Mucosa of rectum (tissue), 2 donors: ENCODE measurements at regions not wholly inside any gene's neighbourhood (a gene's known extent, or its start where the extent isn't known, plus 50 kb on each side); places are given as distances from the start of the nearest gene placed in this dataset.

Experiments used
- H3K27ac ChIP-seq, 2 donors: one replicate each; pipeline ENCODE4 v1.7.0; 2013; ENCODE audit warnings: inconsistent platforms in 2 of 2, low read depth in 2 of 2, low read length in 2 of 2
- H3K27me3 ChIP-seq, 2 donors: one replicate each; pipeline ENCODE4 v1.7.0; 2013; ENCODE audit warnings: low read length in 2 of 2; ENCODE audit not compliant: control insufficient read depth in 2 of 2, insufficient read depth in 2 of 2
- H3K36me3 ChIP-seq, 2 donors: one replicate each; pipeline ENCODE4 v1.7.0; 2013; ENCODE audit warnings: low read length in 2 of 2; ENCODE audit not compliant: control insufficient read depth in 2 of 2, insufficient read depth in 2 of 2
- H3K4me1 ChIP-seq, 2 donors: one replicate each; pipeline ENCODE4 v1.7.0; 2013; ENCODE audit warnings: low read length in 2 of 2, mild to moderate bottlenecking in 1 of 2; ENCODE audit not compliant: control insufficient read depth in 2 of 2, insufficient read depth in 2 of 2
- H3K4me3 ChIP-seq, 2 donors: one replicate each; pipeline ENCODE4 v1.7.0; 2013; ENCODE audit warnings: low read length in 2 of 2
- H3K9ac ChIP-seq, 2 donors: one replicate each; pipeline ENCODE4 v1.7.0; 2013; ENCODE audit warnings: low read length in 2 of 2, low read depth in 1 of 2, mild to moderate bottlenecking in 1 of 2
- H3K9me3 ChIP-seq, 2 donors: one replicate each; pipeline ENCODE4 v1.7.0; 2013; ENCODE audit warnings: low read length in 2 of 2; ENCODE audit not compliant: control insufficient read depth in 2 of 2
- donor health status: healthy.
- donor health status: Normal muscosa, but diverticular disease.

DNA sequence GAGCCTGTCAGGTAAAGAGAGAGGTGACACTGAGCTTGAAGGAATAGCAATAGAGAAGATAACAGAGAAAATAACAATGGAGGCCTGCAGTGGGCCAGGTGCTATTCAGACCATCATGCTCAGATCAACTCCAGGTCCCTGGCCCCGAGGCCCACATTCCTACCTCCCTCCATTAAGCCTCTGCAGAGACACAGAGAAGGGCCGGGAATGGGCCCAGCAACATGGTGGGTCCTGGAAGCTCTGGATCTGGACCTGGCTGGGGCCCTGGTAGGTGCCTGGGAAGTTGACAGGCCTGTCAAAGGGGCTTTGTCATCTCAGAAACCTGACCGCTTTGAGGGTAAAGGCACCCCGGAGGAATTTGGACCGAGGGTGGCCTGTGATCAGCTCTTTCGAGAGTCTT is 159.7 kb upstream of the GLI2 start:
- no peak overlapping the region for H3K4me3 ChIP-seq
- no peaks in the 10 kb centered on the region for H3K36me3 ChIP-seq
- H3K9me3 ChIP-seq: no peaks in the 10 kb centered on the region
- H3K4me1 ChIP-seq: peaks cover 0 to 6% of the 10 kb centered on the region in 2 donors
- no peak overlapping the region for H3K27ac ChIP-seq
- no peak overlapping the region for H3K9ac ChIP-seq
- H3K27me3 ChIP-seq: peaks cover 0 to 6% of the 10 kb centered on the region in 2 donors

DNA sequence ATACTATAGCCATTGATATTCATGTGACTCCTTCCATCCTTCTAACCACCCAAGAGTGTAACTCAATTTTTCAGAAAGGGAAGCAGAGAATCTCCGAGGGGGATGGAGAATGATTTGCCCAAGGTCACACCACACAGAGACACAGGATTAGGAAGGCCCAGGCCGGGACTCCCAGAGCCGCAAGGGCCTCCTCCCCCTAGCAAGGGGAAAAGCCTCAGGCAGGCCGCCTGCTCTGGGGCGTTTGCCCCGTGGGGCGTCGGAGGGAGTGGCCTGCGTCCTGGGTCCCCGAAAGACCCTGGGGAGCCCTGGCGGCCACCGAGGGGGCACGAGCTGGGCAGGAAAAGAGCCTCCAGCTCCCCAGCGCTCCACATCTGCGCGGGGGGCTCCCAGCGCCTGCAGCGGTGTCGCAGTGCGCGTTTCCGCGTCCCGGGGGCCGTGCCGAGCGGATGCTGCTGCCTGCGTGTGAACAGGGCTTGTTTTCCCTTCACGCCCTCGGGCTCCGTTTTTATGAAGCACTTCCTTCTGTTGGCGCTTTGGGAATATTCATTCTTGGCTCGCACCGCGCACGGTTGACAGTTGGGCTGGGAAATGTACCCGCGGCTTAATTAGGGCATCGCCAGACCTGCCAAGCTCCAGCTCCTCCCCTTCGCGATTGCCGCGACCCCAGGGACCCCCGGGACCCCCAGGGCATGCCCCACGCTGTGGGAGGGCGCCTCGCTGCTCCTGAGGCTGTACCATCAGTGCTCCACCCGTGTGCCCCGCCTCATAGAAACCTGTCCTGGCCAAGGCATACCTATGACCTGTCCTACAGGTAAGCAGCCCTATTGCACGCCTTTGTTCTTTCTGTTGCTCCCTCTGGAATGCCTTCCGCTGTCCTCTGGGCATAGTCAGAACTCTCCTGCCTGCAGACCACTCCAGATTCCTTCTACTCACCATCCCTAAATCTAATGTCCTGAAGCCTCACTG is 158.9 kb upstream of the GLI2 start:
- Histone ChIP-seq H3K9ac (no peak overlapping the region), H3K9me3 (no peaks in the 10 kb centered on the region), H3K4me3 (peak overlapping the region; percentile 6 to 20), H3K27ac (no peak overlapping the region), H3K36me3 (no peaks in the 10 kb centered on the region), H3K27me3 (peaks cover 0 to 6% of the 10 kb centered on the region in 2 donors), H3K4me1 (peaks cover 0 to 6% of the 10 kb centered on the region in 2 donors)

DNA sequence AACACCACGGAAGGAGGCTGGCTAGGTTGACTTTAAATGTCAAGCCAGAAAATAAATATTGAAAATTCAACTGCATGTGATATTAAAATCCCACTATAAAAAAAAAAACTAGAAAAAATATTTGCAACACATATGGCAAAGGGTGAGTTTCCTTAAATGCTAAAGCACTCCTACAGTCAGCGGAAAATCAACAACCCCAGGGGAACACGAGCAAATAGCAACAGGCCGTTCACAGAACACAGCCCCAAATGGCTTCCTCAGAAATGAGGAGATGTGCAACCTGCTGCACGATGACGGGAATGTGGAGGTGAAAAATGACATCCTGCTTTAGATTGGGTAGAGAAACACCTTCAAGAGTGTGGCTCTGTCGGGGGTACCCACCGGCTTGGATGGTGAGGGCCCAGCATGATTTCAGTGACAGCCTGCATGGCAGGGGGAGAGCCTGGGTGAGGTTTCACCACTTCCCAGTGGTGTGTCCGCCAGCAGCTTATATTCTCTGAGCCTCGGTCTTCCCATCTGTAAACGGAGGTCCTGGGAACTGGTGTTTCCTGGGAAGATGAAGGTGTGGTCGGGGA is 157.9 kb upstream of the GLI2 start:
- H3K9ac ChIP-seq: no peak overlapping the region
- no peak overlapping the region for H3K4me3 ChIP-seq
- H3K9me3 ChIP-seq: no peaks in the 10 kb centered on the region
- no peak overlapping the region for H3K27ac ChIP-seq
- no peaks in the 10 kb centered on the region for H3K36me3 ChIP-seq
- H3K27me3 ChIP-seq: peaks cover 0 to 6% of the 10 kb centered on the region in 2 donors
- peaks cover 0 to 6% of the 10 kb centered on the region in 2 donors for H3K4me1 ChIP-seq

DNA sequence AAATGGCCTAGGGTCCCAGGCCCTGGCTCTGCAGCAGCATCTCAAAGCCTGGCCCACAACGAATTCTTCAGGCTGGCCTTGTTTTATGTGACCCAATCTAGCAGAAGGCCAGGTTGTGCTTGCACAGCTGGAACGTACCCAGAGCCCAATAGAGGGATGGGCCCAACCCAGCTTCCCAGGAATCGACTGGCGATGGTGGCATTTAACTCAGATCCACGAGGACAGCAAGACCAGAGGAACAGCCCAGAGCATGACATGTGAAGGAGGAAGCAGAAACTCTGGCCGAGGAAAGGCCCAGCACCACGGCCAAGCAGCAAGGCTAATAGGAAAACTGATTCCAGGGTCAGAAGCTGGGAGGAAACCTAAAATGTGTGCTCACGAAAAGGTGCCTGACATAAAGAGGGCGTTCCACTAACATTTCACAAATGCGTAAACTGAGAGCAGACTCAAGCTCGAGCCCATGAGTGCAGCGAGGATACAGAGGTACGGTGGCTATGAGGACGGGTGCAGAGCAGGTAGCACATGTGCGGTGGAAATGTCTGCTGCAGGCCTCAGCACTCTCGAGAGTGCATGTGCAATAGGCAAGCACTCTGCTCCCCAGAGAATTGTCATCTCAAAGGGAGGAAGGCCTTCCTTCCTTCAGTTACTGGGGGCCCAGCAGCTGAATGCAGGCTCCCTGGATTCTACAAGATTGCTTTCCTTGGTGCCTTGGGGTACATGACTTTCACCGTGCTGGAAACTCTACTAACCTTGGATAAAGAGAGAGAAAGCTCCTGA is 156.9 kb upstream of the GLI2 start:
- peaks cover 0 to 6% of the 10 kb centered on the region in 2 donors for H3K27me3 ChIP-seq
- H3K4me1 ChIP-seq: peaks cover 0 to 6% of the 10 kb centered on the region in 2 donors
- no peak overlapping the region for H3K4me3 ChIP-seq
- H3K9ac ChIP-seq: no peak overlapping the region
- no peaks in the 10 kb centered on the region for H3K36me3 ChIP-seq
- H3K27ac ChIP-seq: no peak overlapping the region
- H3K9me3 ChIP-seq: no peaks in the 10 kb centered on the region

DNA sequence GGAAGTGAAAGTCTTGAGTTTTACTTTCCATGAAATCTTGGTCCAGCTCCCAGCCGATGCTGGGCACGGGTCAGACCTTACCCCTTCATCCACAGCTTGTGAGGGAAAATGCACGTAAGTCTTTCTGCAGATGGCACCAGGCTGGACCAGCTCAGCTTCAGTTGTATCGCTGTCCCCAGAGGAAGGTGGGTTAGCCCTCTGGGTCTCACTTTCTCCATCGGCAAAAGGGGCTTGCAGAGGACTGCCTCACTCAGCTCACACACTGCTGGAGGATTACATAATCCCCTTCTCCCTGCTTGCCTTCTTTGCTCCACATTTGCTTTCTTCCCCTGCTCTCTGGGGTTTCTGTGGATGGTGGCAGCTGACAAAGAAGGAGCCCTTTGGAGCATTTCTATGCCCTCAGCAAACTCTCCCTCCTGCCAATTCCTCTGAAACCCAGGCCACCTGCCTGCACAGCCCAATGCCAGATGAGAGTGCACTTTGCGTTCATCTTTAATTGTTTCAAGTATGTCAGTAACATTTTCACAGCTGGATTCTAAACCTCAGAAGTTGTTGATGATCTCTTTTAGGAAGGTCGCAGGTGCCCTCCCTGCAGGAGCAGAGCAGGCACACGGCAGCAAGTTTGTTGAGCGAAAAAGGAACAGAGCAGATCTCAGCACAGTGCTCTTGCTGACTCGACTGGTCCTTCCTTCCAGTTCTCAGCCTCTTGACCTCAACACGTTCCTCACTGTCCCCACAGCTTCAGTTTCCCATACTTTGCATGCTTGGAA is 155.6 kb upstream of the GLI2 start:
- no peak overlapping the region for H3K4me3 ChIP-seq
- H3K9me3 ChIP-seq: no peaks in the 10 kb centered on the region
- no peak overlapping the region for H3K27ac ChIP-seq
- H3K9ac ChIP-seq: no peak overlapping the region
- H3K27me3 ChIP-seq: peaks cover 0 to 6% of the 10 kb centered on the region in 2 donors
- peaks cover 0 to 6% of the 10 kb centered on the region in 2 donors for H3K4me1 ChIP-seq
- H3K36me3 ChIP-seq: no peaks in the 10 kb centered on the region

DNA sequence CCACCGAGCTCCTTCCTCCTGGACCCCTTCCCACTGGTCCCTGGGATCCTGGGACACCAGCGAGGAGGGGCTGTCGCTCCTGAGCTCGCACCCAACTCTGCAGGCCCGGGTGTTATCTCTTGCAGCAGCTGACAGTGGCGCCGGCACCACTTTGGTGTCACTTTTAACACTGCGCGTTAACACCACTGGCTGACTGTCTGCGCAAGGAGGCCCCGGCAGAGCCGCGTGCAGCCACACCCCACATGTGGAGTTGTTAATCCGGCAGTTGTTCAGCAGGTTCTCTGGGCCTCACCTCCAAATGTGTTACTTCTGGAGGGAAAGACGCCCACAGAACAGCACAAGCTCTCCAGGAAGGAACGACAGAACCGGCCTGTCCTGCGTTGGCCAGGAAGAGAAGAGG is 155.0 kb upstream of the GLI2 start:
- H3K4me1 ChIP-seq: peaks cover 0 to 6% of the 10 kb centered on the region in 2 donors
- H3K27ac ChIP-seq: no peak overlapping the region
- no peaks in the 10 kb centered on the region for H3K36me3 ChIP-seq
- peaks cover 1 to 6% of the 10 kb centered on the region in 2 donors for H3K27me3 ChIP-seq
- H3K9me3 ChIP-seq: no peaks in the 10 kb centered on the region
- no peak overlapping the region for H3K4me3 ChIP-seq
- no peak overlapping the region for H3K9ac ChIP-seq

DNA sequence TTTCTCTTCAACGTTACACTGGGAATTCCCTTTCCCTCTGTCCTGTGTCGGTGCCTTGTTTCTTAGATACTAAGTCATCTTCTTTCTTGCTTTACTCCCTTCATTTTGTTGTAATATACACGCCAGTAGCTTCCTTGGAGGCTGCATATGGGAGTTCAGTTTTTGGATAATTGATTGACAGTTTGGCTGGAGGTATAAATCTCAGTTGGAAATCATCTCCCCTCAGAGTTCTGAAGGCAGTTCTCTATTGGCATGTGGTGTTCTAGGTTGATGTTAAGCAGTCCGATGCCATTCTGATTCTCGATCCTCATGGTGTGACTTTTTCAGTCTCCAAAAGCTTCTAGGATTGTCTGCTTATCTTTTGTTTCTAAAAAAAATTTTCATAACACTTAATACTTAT is 152.5 kb upstream of the GLI2 start:
- H3K9me3 ChIP-seq: no peaks in the 10 kb centered on the region
- H3K9ac ChIP-seq: no peak overlapping the region
- peaks cover 15 to 20% of the 10 kb centered on the region in 2 donors for H3K27me3 ChIP-seq
- no peaks in the 10 kb centered on the region for H3K36me3 ChIP-seq
- H3K4me3 ChIP-seq: no peak overlapping the region
- H3K27ac ChIP-seq: no peak overlapping the region
- H3K4me1 ChIP-seq: peaks cover 0 to 3% of the 10 kb centered on the region in 2 donors

DNA sequence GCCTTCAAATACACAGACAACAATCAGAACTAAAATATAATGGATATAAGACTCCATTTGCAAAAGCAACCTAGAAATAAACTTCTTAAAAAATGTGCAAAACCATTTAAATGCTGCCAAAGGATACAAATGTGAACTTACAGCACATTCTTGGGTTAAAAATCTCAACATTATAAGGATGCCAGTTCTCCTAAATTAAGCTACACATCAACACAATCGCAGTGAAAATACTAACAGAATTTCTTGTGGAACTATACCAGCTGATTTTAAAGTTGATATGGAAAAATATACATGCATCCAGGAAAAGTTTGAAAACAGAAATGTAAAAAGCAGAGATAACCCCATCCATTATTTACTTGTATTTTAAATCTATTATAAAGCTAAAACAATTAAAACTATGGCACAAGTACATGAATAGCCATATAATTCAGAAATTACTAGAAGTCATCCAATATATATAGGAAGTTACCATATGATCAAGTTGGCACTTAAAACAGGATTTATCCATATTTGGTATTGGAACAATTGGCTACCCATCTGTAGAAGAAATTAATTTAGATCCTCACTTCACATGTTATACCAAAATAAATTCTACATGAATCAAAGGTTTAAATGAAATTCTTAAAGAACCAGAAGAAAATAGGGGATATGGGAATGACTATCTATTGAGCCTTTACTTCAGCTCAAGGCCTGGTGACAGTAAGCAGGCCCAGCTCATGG is 151.7 kb upstream of the GLI2 start:
- Histone ChIP-seq H3K4me3 (no peak overlapping the region), H3K4me1 (peaks cover 0 to 3% of the 10 kb centered on the region in 2 donors), H3K9me3 (no peaks in the 10 kb centered on the region), H3K27ac (no peak overlapping the region), H3K36me3 (no peaks in the 10 kb centered on the region), H3K27me3 (peaks cover 24 to 29% of the 10 kb centered on the region in 2 donors), H3K9ac (no peak overlapping the region)
